Left ventricle myocardium superior (tissue), 1 donor: ENCODE measurements at regions not wholly inside any gene's neighbourhood (a gene's known extent, or its start where the extent isn't known, plus 50 kb on each side); places are given as distances from the start of the nearest gene placed in this dataset.
"Not testable (repeated sequence)": the region's sequence is repeated elsewhere in the genome, so short reads cannot be mapped to it uniquely, and the experiment has no call there.

Source experiments
- ATAC-seq: fragments of 200-7000 bp; cut with Tn5 transposase; one replicate; pipeline ENCODE4 v1.9.1; 2020; ENCODE audit warnings: mild to moderate bottlenecking, moderate library complexity
- DNase-seq: peaks from one replicate; pipeline ENCODE4 v3.0.0-alpha.2; 2020
- intact Hi-C: fragments of 100-400 bp; cut with micrococcal nuclease; formaldehyde crosslinking; loops from one replicate; pipeline ENCODE4 v1.11.0; 2022
- donor health status: DM: no; HTN: yes; CAD: no; lungs with severe emphysema.

DNA sequence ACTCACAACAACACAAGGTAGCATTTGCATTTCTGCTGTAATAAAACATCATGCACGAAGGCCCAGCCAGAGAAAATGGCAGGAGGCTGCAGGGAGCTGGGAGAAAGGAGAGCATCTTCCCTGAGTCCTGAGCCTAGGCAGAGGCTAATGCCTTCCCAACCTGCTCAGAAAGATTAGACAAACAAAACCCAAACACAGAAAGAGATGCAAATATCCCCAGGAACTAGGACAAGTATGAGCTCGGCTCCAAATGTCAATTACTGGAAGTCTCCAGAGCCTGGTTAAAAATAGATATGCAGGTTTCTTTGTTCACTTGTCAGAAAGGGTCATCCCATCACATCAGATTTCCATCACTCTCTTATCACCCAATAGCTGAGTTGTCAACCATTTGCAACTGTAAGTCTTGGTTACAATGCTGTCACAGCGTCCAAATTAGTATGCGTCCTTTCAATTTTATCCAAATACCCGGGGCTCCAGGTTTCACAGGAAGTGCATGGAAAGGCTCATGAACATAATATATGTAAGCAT lies 316.5 kb upstream of the CELF2 start:
- intact Hi-C loops = no loop called here
- no peak for DNase-seq
- ATAC-seq = no peak

DNA sequence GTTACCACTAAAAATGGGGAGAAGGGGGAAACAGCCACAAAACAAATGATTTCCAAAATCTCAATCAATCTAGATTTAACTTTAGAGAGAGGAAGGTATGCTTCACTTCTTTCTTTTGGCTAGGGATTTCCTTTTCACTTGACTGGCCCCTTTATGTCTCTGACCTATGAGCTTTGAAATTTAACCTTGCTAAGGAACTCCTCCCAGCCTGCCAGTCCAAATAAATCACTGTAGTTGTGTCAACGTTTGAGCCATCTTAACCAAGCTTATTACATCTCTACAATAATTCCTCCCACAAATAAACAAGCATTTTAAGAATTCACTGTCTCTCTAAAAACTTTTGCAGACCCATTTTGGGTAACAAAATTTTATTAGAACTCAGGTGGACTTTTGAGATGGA lies 315.5 kb upstream of the CELF2 start:
- ATAC-seq (no peak), DNase-seq (no peak)

GRCh38 chr10:10703382-10703781 lies 314.3 kb upstream of the CELF2 start:
- ATAC-seq (no peak), DNase-seq (no peak)
- intact Hi-C loops = no loop called here

More for the DNA sequence above, 315.5 kb upstream of the CELF2 start:
- intact Hi-C loops = no loop called here

- intact Hi-C loops = no loop called here
- ATAC-seq (no peak), DNase-seq (no peak)
Measured at GRCh38 chr10:10712155-10712704, 305.4 kb upstream of the CELF2 start.

DNA sequence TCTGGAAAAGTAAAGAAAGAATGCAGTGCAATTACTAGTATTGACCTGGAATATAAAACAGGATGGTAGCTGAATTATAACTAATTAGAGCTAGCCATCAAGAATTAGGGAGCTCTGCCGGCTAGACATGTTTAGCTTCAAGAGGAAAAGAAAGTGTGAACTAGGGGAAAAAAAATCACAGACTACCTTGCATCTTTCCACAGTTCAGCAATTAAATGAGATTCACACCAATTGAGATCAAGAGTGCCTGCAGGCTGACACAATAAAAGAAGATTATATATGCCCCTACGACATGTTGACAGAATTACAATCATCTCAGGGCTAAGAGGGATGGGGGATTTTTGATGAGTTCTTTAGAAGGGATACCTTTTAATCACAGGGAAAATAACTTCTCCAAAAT lies 303.3 kb upstream of the CELF2 start:
- DNase-seq (no peak), ATAC-seq (no peak)
- intact Hi-C loops = no loop called here

- ATAC-seq (no peak), DNase-seq (no peak)
- intact Hi-C loops = no loop called here
Measured at GRCh38 chr10:10716972-10717371, 300.7 kb upstream of the CELF2 start.

GRCh38 chr10:10722422-10722821 lies 295.2 kb upstream of the CELF2 start:
- intact Hi-C loops = no loop called here
- ATAC-seq (no peak), DNase-seq (no peak)

DNA sequence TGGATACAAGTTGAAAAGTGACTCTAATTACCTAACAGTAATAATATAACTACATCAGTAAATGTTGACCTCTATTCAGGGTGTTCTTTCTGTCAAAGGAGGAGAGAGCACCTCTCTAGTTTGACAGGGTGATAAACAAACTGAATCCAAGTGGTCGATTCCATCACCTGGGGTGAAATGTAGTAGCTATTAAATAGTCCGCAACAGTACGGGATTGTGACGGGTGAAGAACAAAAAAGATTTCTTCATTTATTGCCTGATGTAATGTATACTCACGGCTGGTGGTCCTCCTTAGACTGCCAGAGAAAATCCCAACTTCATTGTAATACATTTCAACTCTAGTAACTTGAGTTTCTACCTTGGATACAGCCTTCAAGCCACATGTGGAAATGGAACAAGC lies 292.5 kb upstream of the CELF2 start:
- DNase-seq = no peak
- intact Hi-C loops = no loop called here
- no peak for ATAC-seq

DNA sequence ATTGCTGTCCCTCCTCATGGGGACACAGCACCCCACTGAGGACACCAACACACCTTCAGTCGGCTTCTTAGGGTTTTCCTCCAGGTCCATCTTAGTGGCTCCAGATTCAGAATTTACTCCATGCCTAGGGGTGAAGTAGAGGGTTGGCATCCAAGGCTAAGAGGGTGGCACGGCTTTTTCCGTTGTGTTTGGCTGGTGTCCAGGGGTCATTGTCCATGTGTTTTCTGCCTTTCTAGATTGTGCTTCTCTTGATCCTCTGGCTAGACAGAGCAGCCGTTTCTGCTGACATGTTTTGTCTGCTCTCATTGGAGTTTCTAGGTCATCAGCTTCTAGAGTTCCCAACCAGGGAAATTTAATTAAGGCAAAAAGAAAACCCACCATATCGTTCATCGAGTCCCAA lies 291.6 kb upstream of the CELF2 start:
- intact Hi-C loops = no loop called here
- ATAC-seq (no peak), DNase-seq (no peak)

- DNase-seq, ATAC-seq, intact Hi-C loops: not testable (repeated sequence)
Measured at GRCh38 chr10:10727411-10727810, 290.3 kb upstream of the CELF2 start.

GRCh38 chr10:10727812-10728211 lies 289.9 kb upstream of the CELF2 start:
- DNase-seq = no peak
- no peak for ATAC-seq
- intact Hi-C loops = no loop called here

DNA sequence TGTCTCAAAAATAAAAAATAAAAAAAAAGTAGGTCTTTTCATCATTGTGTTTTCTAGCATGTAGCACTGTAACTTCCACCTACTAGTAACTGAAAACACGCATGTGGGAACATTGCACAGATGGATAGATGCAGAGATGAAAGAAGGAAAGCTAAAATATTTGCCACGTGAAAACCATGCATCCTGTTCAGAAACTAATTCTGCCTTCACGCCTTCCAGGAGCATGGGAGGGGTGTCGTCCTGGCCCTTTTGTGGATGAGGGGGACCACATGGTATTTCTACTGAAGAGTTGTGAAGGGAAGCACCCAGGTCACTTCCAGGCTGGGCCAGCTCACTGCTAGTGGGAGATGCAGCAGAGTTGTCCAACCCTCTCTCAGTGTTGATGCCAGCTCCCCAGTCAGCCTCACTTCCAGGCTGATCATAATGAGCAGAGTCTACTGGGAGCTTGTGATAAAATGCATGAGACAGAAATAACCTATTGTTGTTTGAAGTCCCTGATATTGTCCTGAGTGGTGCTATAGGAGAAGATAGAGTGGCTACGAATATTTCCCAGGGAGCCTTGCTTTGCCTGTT lies 287.1 kb upstream of the CELF2 start:
- DNase-seq (peak; percentile 44), ATAC-seq (peak; percentile 92)
- intact Hi-C loops = no loop called here

- intact Hi-C loops = no loop called here
- ATAC-seq (no peak), DNase-seq (no peak)
Measured at GRCh38 chr10:10731366-10731765, 286.3 kb upstream of the CELF2 start.

- peak; percentile 46 for ATAC-seq
- no peak for DNase-seq
- intact Hi-C loops = no loop called here
Measured at GRCh38 chr10:10734356-10735064, 283.2 kb upstream of the CELF2 start.

DNA sequence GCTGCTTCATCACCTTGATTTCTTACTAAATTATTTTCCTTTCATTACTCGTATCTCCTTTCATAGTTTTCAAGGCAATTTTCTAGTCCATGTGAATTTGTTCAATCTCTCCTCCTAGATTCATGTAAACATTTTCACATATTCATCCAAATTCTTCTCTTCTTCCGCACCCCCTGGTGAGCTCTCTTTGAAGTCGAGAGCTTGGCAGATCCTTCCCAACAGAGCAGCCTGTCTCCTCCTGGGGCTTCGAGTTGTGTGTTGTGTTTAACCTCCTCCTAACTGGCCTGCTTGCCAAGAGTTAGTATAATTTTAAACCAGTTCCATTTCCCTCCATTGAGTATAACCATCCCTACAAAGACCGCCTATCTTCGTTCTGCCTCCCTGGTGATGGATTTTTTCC lies 272.4 kb upstream of the CELF2 start:
- no peak for ATAC-seq
- no peak for DNase-seq
- intact Hi-C loops = no loop called here

DNA sequence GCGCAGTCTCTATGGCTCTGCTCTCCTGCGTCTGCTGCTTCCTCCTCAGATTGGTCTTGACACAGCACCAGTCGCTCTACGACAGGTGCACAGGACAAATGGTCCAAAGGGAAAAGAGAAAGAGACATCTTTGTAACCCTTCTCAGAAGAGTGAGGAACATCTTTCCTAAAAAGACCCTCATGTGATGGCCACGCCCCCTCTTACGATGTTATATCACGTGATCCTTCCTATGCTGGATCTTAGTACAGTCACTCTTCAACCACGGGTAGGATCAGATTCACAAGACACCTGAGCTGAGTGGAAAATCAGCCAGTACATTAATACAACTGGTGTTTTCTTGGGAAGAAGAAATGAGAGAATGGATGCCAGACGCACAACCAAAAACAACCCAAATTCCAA lies 262.2 kb upstream of the CELF2 start:
- no peak for ATAC-seq
- DNase-seq = no peak
- intact Hi-C loops = no loop called here

DNA sequence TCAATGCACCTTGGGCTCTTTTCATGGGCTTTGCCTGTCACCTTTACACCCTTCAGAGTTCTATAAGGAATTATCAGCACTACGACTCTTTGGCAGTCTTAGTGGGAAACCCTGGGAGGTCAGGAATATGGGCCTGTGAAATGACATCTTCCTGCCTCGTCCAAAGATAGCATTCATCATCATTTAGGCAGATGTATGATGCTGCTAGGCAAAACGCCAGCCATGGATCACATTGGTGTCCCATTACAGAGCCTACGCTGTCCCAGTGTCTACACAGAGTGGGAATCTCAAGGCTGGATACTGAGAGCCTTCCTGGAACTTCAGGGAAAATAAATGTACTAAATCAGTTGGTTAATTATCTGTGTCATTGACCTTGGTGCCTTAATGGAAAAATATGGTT lies 259.4 kb upstream of the CELF2 start:
- peak; percentile 37 for ATAC-seq
- intact Hi-C loops = no loop called here
- DNase-seq = peak; percentile 38

DNA sequence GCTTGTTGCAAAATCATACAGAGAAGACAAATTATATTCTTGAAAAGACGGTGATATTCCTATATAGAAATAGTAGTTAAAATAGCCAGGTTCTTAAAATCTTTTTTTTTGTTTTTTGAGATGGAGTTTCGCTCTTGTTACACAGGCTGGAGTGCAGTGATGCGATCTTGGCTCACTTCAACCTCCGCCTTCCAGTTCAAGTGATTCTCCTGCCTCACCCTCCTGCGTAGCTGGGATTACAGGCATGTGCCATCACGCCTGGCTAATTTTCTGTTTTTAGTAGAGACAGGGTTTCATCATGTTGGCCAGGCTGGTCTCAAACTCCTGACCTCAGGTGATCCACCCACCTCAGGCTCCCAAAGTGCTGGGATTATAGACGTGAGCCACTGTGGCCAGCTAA lies 257.9 kb upstream of the CELF2 start:
- intact Hi-C loops, DNase-seq, ATAC-seq: not testable (repeated sequence)

- ATAC-seq (no peak), DNase-seq (no peak)
- intact Hi-C loops = no loop called here
Measured at GRCh38 chr10:10765017-10765416, 252.7 kb upstream of the CELF2 start.

- ATAC-seq (no peak), DNase-seq (no peak)
- intact Hi-C loops = no loop called here
Measured at GRCh38 chr10:10772411-10772810, 245.3 kb upstream of the CELF2 start.
